Progenitor cell of endocrine pancreas (in vitro differentiated cells): ENCODE measurements at regions not wholly inside any gene's neighbourhood (a gene's known extent, or its start where the extent isn't known, plus 50 kb on each side); places are given as distances from the start of the nearest gene placed in this dataset.
"Not testable (repeated sequence)": the region's sequence is repeated elsewhere in the genome, so short reads cannot be mapped to it uniquely, and the experiment has no call there.

Source experiments
- DNase-seq: peaks from one replicate; pipeline ENCODE4 v3.0.0; 2021; ENCODE audit warnings: low spot score; ENCODE audit not compliant: unreplicated experiment
- H3K27ac Mint-ChIP-seq: 2 replicates; pipeline ENCODE4 v1.8.0; 2021; ENCODE audit warnings: mild to moderate bottlenecking, moderate library complexity, mixed read lengths
- H3K27me3 Mint-ChIP-seq: 2 replicates; pipeline ENCODE4 v1.8.0; 2021; ENCODE audit warnings: mixed read lengths
- H3K36me3 Mint-ChIP-seq: 2 replicates; pipeline ENCODE4 v1.8.0; 2022; ENCODE audit warnings: mixed read lengths; ENCODE audit not compliant: insufficient read depth
- H3K4me1 Mint-ChIP-seq: 2 replicates; pipeline ENCODE4 v1.8.0; 2021; ENCODE audit warnings: low read depth, mixed read lengths
- H3K4me3 Mint-ChIP-seq: 2 replicates; pipeline ENCODE4 v1.8.0; 2021; ENCODE audit warnings: low read depth, mild to moderate bottlenecking, moderate library complexity, mixed read lengths
- H3K9me3 Mint-ChIP-seq: 2 replicates; pipeline ENCODE4 v1.8.0; 2021; ENCODE audit warnings: low read depth, mixed read lengths
- CTCF ChIP-seq: fragments of 200-600 bp; sonication (generic); IDR thresholded peaks from one replicate; pipeline ENCODE4 v1.5.0; 2021; ENCODE audit warnings: antibody characterized with exemption, mild to moderate bottlenecking; ENCODE audit not compliant: unreplicated experiment

- peaks cover 14% of the 10 kb centered on the region for H3K4me1 Mint-ChIP-seq
- no peak overlapping the region for H3K27ac Mint-ChIP-seq
- H3K4me3 Mint-ChIP-seq = no peak overlapping the region
- H3K36me3 Mint-ChIP-seq = no peaks in the 10 kb centered on the region
- TF ChIP-seq CTCF = no peak
- no peaks in the 10 kb centered on the region for H3K9me3 Mint-ChIP-seq
- H3K27me3 Mint-ChIP-seq = peaks cover 14% of the 10 kb centered on the region
- DNase-seq = no peak
Measured at GRCh38 chr13:21889651-21890050, 218.8 kb downstream of the FGF9 start.

GRCh38 chr13:21890220-21890619 is 219.3 kb downstream of the FGF9 start:
- H3K4me3 Mint-ChIP-seq, H3K4me1 Mint-ChIP-seq, DNase-seq, H3K27ac Mint-ChIP-seq, H3K9me3 Mint-ChIP-seq, H3K36me3 Mint-ChIP-seq: not testable (repeated sequence)
- H3K27me3 Mint-ChIP-seq = peaks cover 17% of the 10 kb centered on the region

- Mint-ChIP-seq H3K27me3 (peaks cover 3% of the 10 kb centered on the region), H3K9me3 (no peaks in the 10 kb centered on the region), H3K4me3 (no peak overlapping the region), H3K27ac (peak overlapping the region; percentile 67), H3K4me1 (peaks cover 12% of the 10 kb centered on the region), H3K36me3 (no peaks in the 10 kb centered on the region)
- no peak for TF ChIP-seq CTCF
- DNase-seq = no peak
Measured at GRCh38 chr13:21894091-21894490, 223.2 kb downstream of the FGF9 start.

- peaks cover 12% of the 10 kb centered on the region for H3K4me1 Mint-ChIP-seq
- H3K36me3 Mint-ChIP-seq = no peaks in the 10 kb centered on the region
- H3K27ac Mint-ChIP-seq = no peak overlapping the region
- H3K9me3 Mint-ChIP-seq = no peaks in the 10 kb centered on the region
- H3K27me3 Mint-ChIP-seq = peaks cover 3% of the 10 kb centered on the region
- TF ChIP-seq CTCF = no peak
- no peak for DNase-seq
- no peak overlapping the region for H3K4me3 Mint-ChIP-seq
Measured at GRCh38 chr13:21894703-21895699, 224.1 kb downstream of the FGF9 start.

- TF ChIP-seq CTCF = no peak
- no peak overlapping the region for H3K27ac Mint-ChIP-seq
- H3K4me1 Mint-ChIP-seq = peaks cover 12% of the 10 kb centered on the region
- H3K36me3 Mint-ChIP-seq = no peaks in the 10 kb centered on the region
- H3K9me3 Mint-ChIP-seq = no peaks in the 10 kb centered on the region
- no peak for DNase-seq
- H3K27me3 Mint-ChIP-seq = peaks cover 3% of the 10 kb centered on the region
- no peak overlapping the region for H3K4me3 Mint-ChIP-seq
Measured at GRCh38 chr13:21895779-21896178, 224.9 kb downstream of the FGF9 start.

- Mint-ChIP-seq H3K36me3 (no peaks in the 10 kb centered on the region), H3K4me1 (peaks cover 12% of the 10 kb centered on the region), H3K27ac (no peak overlapping the region), H3K27me3 (peaks cover 3% of the 10 kb centered on the region), H3K4me3 (no peak overlapping the region), H3K9me3 (no peaks in the 10 kb centered on the region)
- DNase-seq = no peak
- no peak for TF ChIP-seq CTCF
Measured at GRCh38 chr13:21897161-21897560, 226.3 kb downstream of the FGF9 start.
